ENCODE measurements at regions not wholly inside any gene's neighbourhood (a gene's known extent, or its start where the extent isn't known, plus 50 kb on each side); places are given as distances from the start of the nearest gene placed in this dataset.

DNA sequence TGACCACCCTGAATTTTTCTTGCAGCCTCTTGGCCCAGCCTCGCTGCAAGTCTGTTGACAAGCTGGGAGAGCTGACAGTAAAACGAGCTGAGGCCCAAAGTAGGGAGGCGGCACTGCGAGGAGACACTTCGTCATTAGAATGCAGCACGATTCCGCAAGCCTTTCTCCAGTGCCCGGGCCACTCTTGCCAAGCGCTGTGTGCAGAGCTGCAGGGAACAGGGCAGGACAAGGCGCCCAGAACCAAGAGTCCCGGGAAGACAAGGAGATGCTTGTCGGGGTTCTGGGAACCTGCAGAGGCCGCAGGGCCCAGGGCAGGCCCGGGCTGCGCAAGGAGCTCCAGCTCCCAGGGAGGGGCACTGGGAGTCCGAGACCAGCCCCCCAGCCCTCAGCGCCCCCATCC lies 187.1 kb downstream of the BCOR start:
- Histone ChIP-seq H3K9me3 (no peaks in the 10 kb centered on the region), H3K4me1 (no peaks in the 10 kb centered on the region), H3K36me3 (no peaks in the 10 kb centered on the region), H3K27ac (no peak overlapping the region), H3K27me3 (no peaks in the 10 kb centered on the region), H3K4me3 (no peak overlapping the region)
- ATAC-seq: no peak
- 88 to 89% methylated on average over 16 to 17 of the region's 17 CpGs for whole genome bisulfite sequencing, 2 donors
- intact Hi-C loops (cut with DNase I): no loop called here
- no peak for TF ChIP-seq CTCF (IDR thresholded peaks at IDR 0.05)
- no peak for FAIRE-seq
- no peak for DNase-seq

GRCh38 chrX:39911278-39911897 lies 186.4 kb downstream of the BCOR start:
- H3K27ac ChIP-seq: no peak overlapping the region
- H3K9me3 ChIP-seq: no peaks in the 10 kb centered on the region
- no peaks in the 10 kb centered on the region for H3K36me3 ChIP-seq
- H3K27me3 ChIP-seq: no peaks in the 10 kb centered on the region
- H3K4me1 ChIP-seq: no peaks in the 10 kb centered on the region
- no peak overlapping the region for H3K4me3 ChIP-seq
- DNase-seq (no peak), FAIRE-seq (no peak), ATAC-seq (no peak)
- WGBS, 2 donors: 84% methylated on average over 14 of the region's 14 CpGs
- intact Hi-C loops (cut with DNase I): no loop called here
- TF ChIP-seq CTCF (IDR thresholded peaks at IDR 0.05): no peak

DNA sequence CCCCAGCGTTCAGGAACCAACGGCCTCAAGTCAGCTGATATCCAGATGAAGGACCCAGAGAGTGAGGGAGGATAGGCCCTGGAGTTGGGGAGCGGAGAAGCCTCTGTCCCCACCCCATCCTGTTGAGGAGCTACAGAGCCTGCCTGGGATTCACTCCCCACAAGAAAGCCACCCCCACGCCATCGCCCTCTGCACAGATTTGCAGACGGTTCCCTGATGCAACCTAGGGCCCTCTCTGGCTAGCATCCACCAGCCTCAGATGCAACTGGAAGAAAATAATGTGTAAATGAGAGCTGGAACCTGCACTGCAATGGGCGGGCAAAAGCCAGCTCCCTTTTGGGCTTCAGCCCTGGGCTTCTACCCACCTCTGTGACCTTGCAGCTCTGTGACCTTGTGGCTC lies 185.6 kb downstream of the BCOR start:
- FAIRE-seq (no peak), DNase-seq (no peak), ATAC-seq (no peak)
- H3K27ac ChIP-seq: no peak overlapping the region
- H3K4me3 ChIP-seq: no peak overlapping the region
- TF ChIP-seq CTCF (IDR thresholded peaks at IDR 0.05): no peak
- intact Hi-C loops (cut with DNase I): no loop called here
- 72 to 85% methylated on average over 7 of the region's 7 CpGs for WGBS, 2 donors
- H3K4me1 ChIP-seq: no peaks in the 10 kb centered on the region
- no peaks in the 10 kb centered on the region for H3K9me3 ChIP-seq
- H3K36me3 ChIP-seq: no peaks in the 10 kb centered on the region
- H3K27me3 ChIP-seq: no peaks in the 10 kb centered on the region

GRCh38 chrX:39915081-39915480 lies 182.7 kb downstream of the BCOR start:
- 85 to 95% methylated on average over 3 of the region's 3 CpGs for WGBS, 2 donors

More at GRCh38 chrX:39915081-39915480, 182.7 kb downstream of the BCOR start:
- FAIRE-seq: no peak
- no peaks in the 10 kb centered on the region for H3K4me1 ChIP-seq
- intact Hi-C loops (cut with DNase I): no loop called here
- H3K4me3 ChIP-seq: no peak overlapping the region
- H3K27ac ChIP-seq: no peak overlapping the region
- no peaks in the 10 kb centered on the region for H3K27me3 ChIP-seq
- DNase-seq: peak in 1 of 6 donors; percentile 24
- no peak for TF ChIP-seq CTCF (IDR thresholded peaks at IDR 0.05)
- no peaks in the 10 kb centered on the region for H3K36me3 ChIP-seq
- H3K9me3 ChIP-seq: no peaks in the 10 kb centered on the region
- ATAC-seq: no peak
